PC-3 (cell line): ENCODE measurements at regions not wholly inside any gene's neighbourhood (a gene's known extent, or its start where the extent isn't known, plus 50 kb on each side); places are given as distances from the start of the nearest gene placed in this dataset.

Source experiments
- CTCF ChIP-seq: fragments of 300-600 bp; sonication (generic); conservative IDR thresholded peaks from 2 replicates; pipeline ENCODE4 v1.5.1; 2017; ENCODE audit warnings: antibody characterized with exemption, low read depth, mild to moderate bottlenecking, low read length
- EZH2 ChIP-seq: fragments of 300-600 bp; sonication (generic); IDR thresholded peaks from one replicate; pipeline ENCODE4 v1.6.1; 2017; ENCODE audit warnings: antibody characterized with exemption, mild to moderate bottlenecking, low read length; ENCODE audit not compliant: unreplicated experiment
- EZH2phosphoT487 ChIP-seq: fragments of 300-600 bp; sonication (generic); IDR thresholded peaks from 2 replicates; pipeline ENCODE4 v1.6.1; 2018; ENCODE audit warnings: mild to moderate bottlenecking, antibody characterized with exemption, low read length, borderline replicate concordance

GRCh38 chr13:44011036-44011435, 131.3 kb downstream of the LACC1 start:
- TF ChIP-seq CTCF (no peak), EZH2 (no peak), EZH2phosphoT487 (no peak)
